Neural cell (in vitro differentiated cells): ENCODE measurements at regions not wholly inside any gene's neighbourhood (a gene's known extent, or its start where the extent isn't known, plus 50 kb on each side); places are given as distances from the start of the nearest gene placed in this dataset.

Experiments
- EZH2 ChIP-seq: fragments of 200-600, 300-800 bp; shearing (Covaris generic), sonication (generic); IDR thresholded peaks from 2 replicates; pipeline ENCODE4 v1.6.1; 2014; ENCODE audit warnings: antibody characterized with exemption, low read length, borderline replicate concordance, mild to moderate bottlenecking; ENCODE audit not compliant: insufficient read depth, poor library complexity, severe bottlenecking
- POLR2AphosphoS5 ChIP-seq: IDR thresholded peaks from 2 replicates; pipeline ENCODE4 v1.6.1; 2012
- TF ChIP-seq, protein P1 (sequence below): fragments of 450-650 bp; IDR thresholded peaks from 2 replicates; pipeline ENCODE4 v1.5.1; 2014; ENCODE audit warnings: antibody characterized with exemption, mild to moderate bottlenecking, moderate library complexity; ENCODE audit not compliant: poor library complexity, severe bottlenecking

GRCh38 chr13:99446242-99446641, 55.0 kb upstream of the TM9SF2 start:
- TF ChIP-seq EZH2 (no peak), POLR2AphosphoS5 (no peak)
- TF ChIP-seq, protein P1, sequence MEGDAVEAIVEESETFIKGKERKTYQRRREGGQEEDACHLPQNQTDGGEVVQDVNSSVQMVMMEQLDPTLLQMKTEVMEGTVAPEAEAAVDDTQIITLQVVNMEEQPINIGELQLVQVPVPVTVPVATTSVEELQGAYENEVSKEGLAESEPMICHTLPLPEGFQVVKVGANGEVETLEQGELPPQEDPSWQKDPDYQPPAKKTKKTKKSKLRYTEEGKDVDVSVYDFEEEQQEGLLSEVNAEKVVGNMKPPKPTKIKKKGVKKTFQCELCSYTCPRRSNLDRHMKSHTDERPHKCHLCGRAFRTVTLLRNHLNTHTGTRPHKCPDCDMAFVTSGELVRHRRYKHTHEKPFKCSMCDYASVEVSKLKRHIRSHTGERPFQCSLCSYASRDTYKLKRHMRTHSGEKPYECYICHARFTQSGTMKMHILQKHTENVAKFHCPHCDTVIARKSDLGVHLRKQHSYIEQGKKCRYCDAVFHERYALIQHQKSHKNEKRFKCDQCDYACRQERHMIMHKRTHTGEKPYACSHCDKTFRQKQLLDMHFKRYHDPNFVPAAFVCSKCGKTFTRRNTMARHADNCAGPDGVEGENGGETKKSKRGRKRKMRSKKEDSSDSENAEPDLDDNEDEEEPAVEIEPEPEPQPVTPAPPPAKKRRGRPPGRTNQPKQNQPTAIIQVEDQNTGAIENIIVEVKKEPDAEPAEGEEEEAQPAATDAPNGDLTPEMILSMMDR, result no peak
